ENCODE measurements at regions not wholly inside any gene's neighbourhood (a gene's known extent, or its start where the extent isn't known, plus 50 kb on each side); places are given as distances from the start of the nearest gene placed in this dataset.
"Not testable (repeated sequence)": the region's sequence is repeated elsewhere in the genome, so short reads cannot be mapped to it uniquely, and the experiment has no call there.

GRCh38 chr6:151671195-151671594 is 136.3 kb upstream of the ESR1 start:
- no peak overlapping the region for H3K27ac ChIP-seq
- no peak for DNase-seq (ENCODE audit: low read depth, low spot score)

- DNase-seq (ENCODE audit: low read depth, low spot score) = no peak
These were observed 132.9 kb upstream of the ESR1 start for GRCh38 chr6:151674578-151674977.

GRCh38 chr6:151675746-151676459 is 131.6 kb upstream of the ESR1 start:
- no peak overlapping the region for H3K27ac ChIP-seq
- DNase-seq (ENCODE audit: low read depth, low spot score) = peak; percentile 24

More at GRCh38 chr6:151674578-151674977, 132.9 kb upstream of the ESR1 start:
- H3K27ac ChIP-seq = no peak overlapping the region

GRCh38 chr6:151676460-151676945 is 131.0 kb upstream of the ESR1 start:
- no peak for DNase-seq (ENCODE audit: low read depth, low spot score)
- H3K27ac ChIP-seq = no peak overlapping the region

- H3K27ac ChIP-seq = no peak overlapping the region
- DNase-seq (ENCODE audit: low read depth, low spot score) = no peak
These were observed 130.1 kb upstream of the ESR1 start for GRCh38 chr6:151677404-151677803.

- DNase-seq (ENCODE audit: low read depth, low spot score) = no peak
- H3K27ac ChIP-seq = no peak overlapping the region
These were observed 128.4 kb upstream of the ESR1 start for GRCh38 chr6:151679081-151679480.

DNA sequence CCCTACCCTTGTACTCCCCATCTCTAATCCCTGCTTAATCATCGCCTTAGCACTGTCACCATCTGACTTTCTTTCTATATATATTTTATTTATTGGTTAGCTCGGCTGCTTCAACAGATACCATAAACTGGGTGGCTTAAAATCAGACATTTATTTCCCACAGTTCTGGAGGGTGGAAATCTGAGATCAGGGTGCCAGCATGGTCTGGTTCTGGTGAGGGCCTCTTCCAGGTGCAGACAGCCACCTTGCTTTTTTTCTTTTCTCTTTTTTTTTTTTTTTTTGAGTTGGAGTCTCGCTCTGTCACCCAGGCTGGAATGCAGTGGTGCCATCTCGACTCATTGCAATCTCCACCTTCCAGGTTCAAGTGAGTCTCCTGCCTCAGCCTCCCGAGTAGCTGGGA is 127.5 kb upstream of the ESR1 start:
- no peak overlapping the region for H3K27ac ChIP-seq
- DNase-seq (ENCODE audit: low read depth, low spot score) = no peak

DNA sequence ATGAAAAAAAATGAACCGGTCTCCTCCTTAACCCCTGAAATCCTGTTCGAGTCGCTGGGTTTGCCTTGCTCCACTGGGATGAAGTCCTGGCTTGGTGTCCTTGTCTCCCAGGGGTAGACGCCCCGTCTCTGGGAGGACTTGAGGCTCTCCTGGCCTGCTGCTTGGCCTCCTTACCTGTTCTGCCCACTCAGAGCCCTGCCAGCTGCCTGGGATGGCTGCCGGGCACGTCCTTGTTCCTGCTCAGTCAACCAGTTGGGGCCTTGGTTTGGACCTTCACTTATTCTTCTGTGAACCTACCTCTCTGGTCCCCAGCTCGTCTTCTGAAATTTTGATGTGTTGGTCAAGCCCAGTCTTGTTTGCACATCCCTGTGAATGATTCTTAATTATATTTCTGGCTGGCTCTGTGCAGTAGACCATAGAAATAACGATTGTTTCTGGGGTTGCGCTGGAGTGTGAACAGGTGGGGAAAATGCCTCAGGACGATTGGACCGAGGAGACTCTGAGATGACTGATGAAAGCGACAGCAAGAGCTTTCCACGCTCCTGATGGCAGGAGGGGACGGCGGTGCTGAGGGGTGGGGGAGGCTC is 126.5 kb upstream of the ESR1 start:
- DNase-seq (ENCODE audit: low read depth, low spot score) = no peak
- H3K27ac ChIP-seq = no peak overlapping the region

GRCh38 chr6:151681433-151682059 is 125.9 kb upstream of the ESR1 start:
- no peak overlapping the region for H3K27ac ChIP-seq
- DNase-seq (ENCODE audit: low read depth, low spot score) = no peak

DNA sequence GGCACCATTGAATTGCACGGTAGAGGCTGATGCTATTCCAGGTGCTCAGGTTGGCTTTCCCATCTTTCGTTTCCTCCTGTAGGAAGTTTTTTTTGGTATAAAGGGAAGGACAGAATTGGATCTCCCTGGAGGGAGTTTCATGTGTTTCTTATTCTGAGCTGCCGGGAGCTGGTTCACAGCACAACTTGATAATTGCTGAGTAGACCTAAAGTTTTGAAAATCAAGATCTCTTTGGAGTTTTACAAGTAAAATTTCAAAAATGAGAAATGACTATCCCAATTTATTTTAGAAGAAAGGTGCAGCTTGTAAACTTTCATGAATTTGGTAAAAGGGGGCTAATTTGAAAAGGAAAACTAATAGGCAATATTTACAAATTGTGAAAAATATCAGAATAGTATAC is 125.2 kb upstream of the ESR1 start:
- no peak for DNase-seq (ENCODE audit: low read depth, low spot score)

DNA sequence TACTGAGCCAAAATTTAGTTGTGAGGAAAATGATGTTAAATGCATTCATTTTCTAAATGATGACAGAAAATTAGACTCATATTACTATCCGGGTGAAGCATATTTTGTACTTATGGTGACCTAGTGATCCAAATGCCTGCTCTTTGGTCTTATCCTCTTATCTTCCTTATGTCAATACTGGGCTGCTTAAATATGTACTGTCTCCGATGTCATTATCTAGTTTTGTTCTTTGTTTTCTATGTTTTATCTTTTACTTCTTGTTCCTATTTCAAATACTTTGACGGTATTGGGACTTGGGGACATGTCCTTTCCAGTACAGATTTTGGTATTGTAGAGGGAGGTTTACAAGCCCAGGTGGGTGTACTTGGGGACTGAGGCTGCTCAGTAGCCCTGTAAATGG is 124.6 kb upstream of the ESR1 start:
- DNase-seq (ENCODE audit: low read depth, low spot score) = no peak
- no peak overlapping the region for H3K27ac ChIP-seq

More for the DNA sequence above, 125.2 kb upstream of the ESR1 start:
- no peak overlapping the region for H3K27ac ChIP-seq

- no peak overlapping the region for H3K27ac ChIP-seq
- DNase-seq (ENCODE audit: low read depth, low spot score) = no peak
These were observed 124.1 kb upstream of the ESR1 start for GRCh38 chr6:151683381-151683780.

GRCh38 chr6:151689499-151690201 is 117.8 kb upstream of the ESR1 start:
- DNase-seq (ENCODE audit: low read depth, low spot score) = no peak
- H3K27ac ChIP-seq = no peak overlapping the region

DNA sequence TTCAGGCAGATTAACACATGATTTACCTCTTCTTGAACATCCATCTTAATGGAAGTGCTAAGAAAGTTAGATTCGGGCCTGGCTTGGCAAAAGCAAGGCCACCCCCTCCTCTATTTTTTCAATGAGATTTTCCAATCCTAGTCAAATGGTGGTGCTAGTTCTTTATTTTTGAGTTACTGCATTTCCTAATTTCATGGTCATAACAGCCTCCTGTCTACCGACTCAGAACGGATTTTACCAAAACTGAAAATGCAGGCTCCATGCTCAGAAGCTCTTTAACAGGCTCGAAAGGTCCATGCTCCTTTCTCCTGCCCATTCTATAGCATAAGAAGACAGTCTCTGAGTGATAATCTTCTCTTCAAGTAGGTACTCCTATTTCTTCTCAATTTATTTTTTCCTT is 117.2 kb upstream of the ESR1 start:
- H3K27ac ChIP-seq = no peak overlapping the region
- DNase-seq (ENCODE audit: low read depth, low spot score) = no peak

- no peak for DNase-seq (ENCODE audit: low read depth, low spot score)
- H3K27ac ChIP-seq = no peak overlapping the region
These were observed 116.5 kb upstream of the ESR1 start for GRCh38 chr6:151690768-151691562.

- no peak overlapping the region for H3K27ac ChIP-seq
- no peak for DNase-seq (ENCODE audit: low read depth, low spot score)
These were observed 115.3 kb upstream of the ESR1 start for GRCh38 chr6:151692216-151692615.

- no peak for DNase-seq (ENCODE audit: low read depth, low spot score)
- H3K27ac ChIP-seq = no peak overlapping the region
These were observed 114.1 kb upstream of the ESR1 start for GRCh38 chr6:151693366-151693765.

DNA sequence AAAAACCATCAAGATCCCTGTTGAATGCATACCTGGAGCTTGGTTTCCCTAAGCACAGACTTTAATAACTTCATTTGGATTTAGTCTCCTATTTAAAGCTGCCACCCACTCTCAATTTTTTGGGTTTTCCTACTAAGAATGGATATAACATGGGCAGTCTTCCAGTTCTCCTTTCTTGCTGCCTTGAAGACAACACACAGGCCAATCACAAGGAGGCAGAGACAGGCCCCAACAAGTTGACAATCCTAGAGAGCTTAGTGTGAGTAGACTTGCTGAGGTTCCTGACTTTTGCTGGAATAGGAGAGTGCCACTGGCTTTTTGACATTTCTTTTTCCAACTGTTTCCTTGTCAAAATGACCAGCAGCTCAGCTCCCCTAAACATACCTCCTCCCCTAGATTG is 112.3 kb upstream of the ESR1 start:
- H3K27ac ChIP-seq = no peak overlapping the region
- peak; percentile 40 for DNase-seq (ENCODE audit: low read depth, low spot score)

DNA sequence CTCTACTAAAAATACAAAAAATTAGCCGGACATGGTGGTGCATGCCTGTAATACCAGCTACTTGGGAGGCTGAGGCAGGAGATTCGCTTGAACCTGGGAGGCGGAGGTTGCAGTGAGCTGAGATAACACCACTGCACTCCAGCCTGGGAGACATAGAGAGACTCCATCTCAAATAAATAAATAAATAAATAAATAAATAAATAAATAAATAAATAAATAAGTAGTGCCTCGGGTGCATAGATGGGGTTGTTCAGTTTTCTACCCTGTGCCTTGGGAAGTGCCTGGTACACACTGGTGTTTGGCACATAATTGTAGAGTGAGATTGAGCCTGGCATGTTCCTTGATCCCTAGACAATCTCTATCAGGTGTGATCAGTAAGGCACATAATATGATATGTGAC is 111.2 kb upstream of the ESR1 start:
- not testable (repeated sequence) for DNase-seq (ENCODE audit: low read depth, low spot score); H3K27ac ChIP-seq
